ENCODE measurements at regions not wholly inside any gene's neighbourhood (a gene's known extent, or its start where the extent isn't known, plus 50 kb on each side); places are given as distances from the start of the nearest gene placed in this dataset.
"Not testable (repeated sequence)": the region's sequence is repeated elsewhere in the genome, so short reads cannot be mapped to it uniquely, and the experiment has no call there.

GRCh38 chr2:190761216-190761615 lies 112.3 kb downstream of the NAB1 start:
- TF ChIP-seq, protein P1, sequence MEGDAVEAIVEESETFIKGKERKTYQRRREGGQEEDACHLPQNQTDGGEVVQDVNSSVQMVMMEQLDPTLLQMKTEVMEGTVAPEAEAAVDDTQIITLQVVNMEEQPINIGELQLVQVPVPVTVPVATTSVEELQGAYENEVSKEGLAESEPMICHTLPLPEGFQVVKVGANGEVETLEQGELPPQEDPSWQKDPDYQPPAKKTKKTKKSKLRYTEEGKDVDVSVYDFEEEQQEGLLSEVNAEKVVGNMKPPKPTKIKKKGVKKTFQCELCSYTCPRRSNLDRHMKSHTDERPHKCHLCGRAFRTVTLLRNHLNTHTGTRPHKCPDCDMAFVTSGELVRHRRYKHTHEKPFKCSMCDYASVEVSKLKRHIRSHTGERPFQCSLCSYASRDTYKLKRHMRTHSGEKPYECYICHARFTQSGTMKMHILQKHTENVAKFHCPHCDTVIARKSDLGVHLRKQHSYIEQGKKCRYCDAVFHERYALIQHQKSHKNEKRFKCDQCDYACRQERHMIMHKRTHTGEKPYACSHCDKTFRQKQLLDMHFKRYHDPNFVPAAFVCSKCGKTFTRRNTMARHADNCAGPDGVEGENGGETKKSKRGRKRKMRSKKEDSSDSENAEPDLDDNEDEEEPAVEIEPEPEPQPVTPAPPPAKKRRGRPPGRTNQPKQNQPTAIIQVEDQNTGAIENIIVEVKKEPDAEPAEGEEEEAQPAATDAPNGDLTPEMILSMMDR (IDR thresholded peaks at IDR 0.05; ENCODE audit: insufficient read depth, low read length), result not testable (repeated sequence)
- TF ChIP-seq POLR2AphosphoS5 (IDR thresholded peaks at IDR 0.05; ENCODE audit: low read depth); GABPA (IDR thresholded peaks at IDR 0.05; ENCODE audit: low read depth); SPI1 (IDR thresholded peaks at IDR 0.05; ENCODE audit: borderline replicate concordance, low read depth): not testable (repeated sequence)

All from HL-60 (cell line).